HL-60 (cell line): ENCODE measurements at regions not wholly inside any gene's neighbourhood (a gene's known extent, or its start where the extent isn't known, plus 50 kb on each side); places are given as distances from the start of the nearest gene placed in this dataset.

Experiments used
- REST ChIP-seq: IDR thresholded peaks from 2 replicates; pipeline ENCODE4 v1.6.1; 2012; ENCODE audit warnings: low read depth; ENCODE audit not compliant: insufficient replicate concordance
- TF ChIP-seq, protein P1 (sequence below): IDR thresholded peaks from one replicate; pipeline ENCODE4 v1.5.1; 2011; ENCODE audit warnings: low read length, control low read depth, inconsistent platforms; ENCODE audit not compliant: insufficient read depth

- TF ChIP-seq, protein P1, sequence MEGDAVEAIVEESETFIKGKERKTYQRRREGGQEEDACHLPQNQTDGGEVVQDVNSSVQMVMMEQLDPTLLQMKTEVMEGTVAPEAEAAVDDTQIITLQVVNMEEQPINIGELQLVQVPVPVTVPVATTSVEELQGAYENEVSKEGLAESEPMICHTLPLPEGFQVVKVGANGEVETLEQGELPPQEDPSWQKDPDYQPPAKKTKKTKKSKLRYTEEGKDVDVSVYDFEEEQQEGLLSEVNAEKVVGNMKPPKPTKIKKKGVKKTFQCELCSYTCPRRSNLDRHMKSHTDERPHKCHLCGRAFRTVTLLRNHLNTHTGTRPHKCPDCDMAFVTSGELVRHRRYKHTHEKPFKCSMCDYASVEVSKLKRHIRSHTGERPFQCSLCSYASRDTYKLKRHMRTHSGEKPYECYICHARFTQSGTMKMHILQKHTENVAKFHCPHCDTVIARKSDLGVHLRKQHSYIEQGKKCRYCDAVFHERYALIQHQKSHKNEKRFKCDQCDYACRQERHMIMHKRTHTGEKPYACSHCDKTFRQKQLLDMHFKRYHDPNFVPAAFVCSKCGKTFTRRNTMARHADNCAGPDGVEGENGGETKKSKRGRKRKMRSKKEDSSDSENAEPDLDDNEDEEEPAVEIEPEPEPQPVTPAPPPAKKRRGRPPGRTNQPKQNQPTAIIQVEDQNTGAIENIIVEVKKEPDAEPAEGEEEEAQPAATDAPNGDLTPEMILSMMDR = no peak
- TF ChIP-seq REST = no peak
Observed at GRCh38 chr6:10028222-10028621, 386.7 kb downstream of the TFAP2A start.
